Mesodermal cell (in vitro differentiated cells): ENCODE measurements at regions not wholly inside any gene's neighbourhood (a gene's known extent, or its start where the extent isn't known, plus 50 kb on each side); places are given as distances from the start of the nearest gene placed in this dataset.

Source experiments
- H3K27ac ChIP-seq: 2 replicates; pipeline ENCODE4 v1.7.0; 2013; ENCODE audit warnings: mild to moderate bottlenecking, low read depth, low read length, moderate library complexity; ENCODE audit not compliant: severe bottlenecking
- H3K36me3 ChIP-seq: 2 replicates; pipeline ENCODE4 v1.7.1; 2013; ENCODE audit warnings: mild to moderate bottlenecking, low read length, moderate library complexity; ENCODE audit not compliant: control insufficient read depth, insufficient read depth
- H3K4me1 ChIP-seq: one replicate; pipeline ENCODE4 v1.7.1; 2013; ENCODE audit warnings: mild to moderate bottlenecking, low read length; ENCODE audit not compliant: insufficient read depth, control insufficient read depth, poor library complexity, severe bottlenecking
- H3K4me3 ChIP-seq: 2 replicates; pipeline ENCODE4 v1.7.0; 2013; ENCODE audit warnings: low read length, control low read depth, mild to moderate bottlenecking; ENCODE audit not compliant: insufficient read depth, poor library complexity, severe bottlenecking; ENCODE audit errors: extremely low read depth
- H3K9me3 ChIP-seq: 2 replicates; pipeline ENCODE4 v1.7.1; 2013; ENCODE audit warnings: mild to moderate bottlenecking, low read length, moderate library complexity; ENCODE audit not compliant: control insufficient read depth
- WGBS, 2 experiments: methylation state at CpG; one replicate each; pipeline ENCODE4 v1.1.5; 2013; ENCODE audit warnings: missing lambda C conversion rate in 2 of 2; ENCODE audit not compliant: insufficient coverage in 2 of 2; 5-methylcytosine and 5-hydroxymethylcytosine counted together

GRCh38 chr15:31208817-31209216, 107.3 kb upstream of the TRPM1 start:
- Histone ChIP-seq H3K9me3 (no peaks in the 10 kb centered on the region), H3K36me3 (no peaks in the 10 kb centered on the region), H3K4me1 (no peaks in the 10 kb centered on the region), H3K4me3 (no peak overlapping the region), H3K27ac (no peak overlapping the region)
- WGBS, 2 experiments, result 75 to 100% methylated on average over 1 of the region's 3 CpGs

- Histone ChIP-seq H3K9me3 (no peaks in the 10 kb centered on the region), H3K4me3 (no peak overlapping the region), H3K4me1 (no peaks in the 10 kb centered on the region), H3K27ac (no peak overlapping the region), H3K36me3 (no peaks in the 10 kb centered on the region)
- 93% methylated on average over 3 of the region's 4 CpGs for WGBS, 2 experiments
Observed at GRCh38 chr15:31211353-31211752, 109.8 kb upstream of the TRPM1 start.

- no peak overlapping the region for H3K27ac ChIP-seq
- H3K36me3 ChIP-seq, result no peaks in the 10 kb centered on the region
- H3K9me3 ChIP-seq, result no peaks in the 10 kb centered on the region
- no peak overlapping the region for H3K4me3 ChIP-seq
- H3K4me1 ChIP-seq, result no peaks in the 10 kb centered on the region
- WGBS, 2 experiments, result 94 to 96% methylated on average over 6 to 8 of the region's 10 CpGs
Observed at GRCh38 chr15:31212326-31213080, 111.0 kb upstream of the TRPM1 start.

GRCh38 chr15:31214158-31214863, 112.3 kb upstream of the KLF13 start:
- no peak overlapping the region for H3K4me3 ChIP-seq
- H3K4me1 ChIP-seq, result no peaks in the 10 kb centered on the region
- no peak overlapping the region for H3K27ac ChIP-seq
- WGBS, 2 experiments, result 93 to 95% methylated on average over 7 of the region's 8 CpGs
- H3K36me3 ChIP-seq, result no peaks in the 10 kb centered on the region
- H3K9me3 ChIP-seq, result no peaks in the 10 kb centered on the region

GRCh38 chr15:31214864-31215489, 111.7 kb upstream of the KLF13 start:
- Histone ChIP-seq H3K9me3 (no peaks in the 10 kb centered on the region), H3K36me3 (no peaks in the 10 kb centered on the region), H3K4me1 (no peaks in the 10 kb centered on the region), H3K4me3 (peak overlapping the region; percentile 49), H3K27ac (no peak overlapping the region)
- 64 to 65% methylated on average over 15 to 18 of the region's 18 CpGs for WGBS, 2 experiments

- Histone ChIP-seq H3K36me3 (no peaks in the 10 kb centered on the region), H3K9me3 (no peaks in the 10 kb centered on the region), H3K4me3 (peak overlapping the region; percentile 49), H3K27ac (no peak overlapping the region), H3K4me1 (no peaks in the 10 kb centered on the region)
- 1 to 3% methylated on average over 41 of the region's 75 CpGs for WGBS, 2 experiments
Observed at GRCh38 chr15:31215490-31216214, 111.0 kb upstream of the KLF13 start.

GRCh38 chr15:31216215-31216911, 110.3 kb upstream of the KLF13 start:
- no peaks in the 10 kb centered on the region for H3K4me1 ChIP-seq
- H3K4me3 ChIP-seq, result peak overlapping the region; percentile 49
- 13 to 18% methylated on average over 20 to 26 of the region's 30 CpGs for WGBS, 2 experiments
- H3K36me3 ChIP-seq, result no peaks in the 10 kb centered on the region
- no peaks in the 10 kb centered on the region for H3K9me3 ChIP-seq
- no peak overlapping the region for H3K27ac ChIP-seq

GRCh38 chr15:31217067-31217466, 109.6 kb upstream of the KLF13 start:
- 89 to 93% methylated on average over 2 to 4 of the region's 6 CpGs for WGBS, 2 experiments
- Histone ChIP-seq H3K36me3 (no peaks in the 10 kb centered on the region), H3K27ac (no peak overlapping the region), H3K9me3 (no peaks in the 10 kb centered on the region), H3K4me3 (no peak overlapping the region), H3K4me1 (no peaks in the 10 kb centered on the region)

- Histone ChIP-seq H3K9me3 (no peaks in the 10 kb centered on the region), H3K4me1 (no peaks in the 10 kb centered on the region), H3K36me3 (no peaks in the 10 kb centered on the region), H3K4me3 (no peak overlapping the region), H3K27ac (no peak overlapping the region)
- WGBS, 2 experiments, result 91 to 95% methylated on average over 7 of the region's 10 CpGs
Observed at GRCh38 chr15:31217566-31218270, 108.9 kb upstream of the KLF13 start.

GRCh38 chr15:31219221-31219620, 107.4 kb upstream of the KLF13 start:
- Histone ChIP-seq H3K4me3 (no peak overlapping the region), H3K27ac (no peak overlapping the region), H3K36me3 (no peaks in the 10 kb centered on the region), H3K4me1 (no peaks in the 10 kb centered on the region), H3K9me3 (no peaks in the 10 kb centered on the region)
- no CpG with 5 or more reads among the region's 3 CpGs for WGBS, 2 experiments
